ENCODE measurements at regions not wholly inside any gene's neighbourhood (a gene's known extent, or its start where the extent isn't known, plus 50 kb on each side); places are given as distances from the start of the nearest gene placed in this dataset.

DNA sequence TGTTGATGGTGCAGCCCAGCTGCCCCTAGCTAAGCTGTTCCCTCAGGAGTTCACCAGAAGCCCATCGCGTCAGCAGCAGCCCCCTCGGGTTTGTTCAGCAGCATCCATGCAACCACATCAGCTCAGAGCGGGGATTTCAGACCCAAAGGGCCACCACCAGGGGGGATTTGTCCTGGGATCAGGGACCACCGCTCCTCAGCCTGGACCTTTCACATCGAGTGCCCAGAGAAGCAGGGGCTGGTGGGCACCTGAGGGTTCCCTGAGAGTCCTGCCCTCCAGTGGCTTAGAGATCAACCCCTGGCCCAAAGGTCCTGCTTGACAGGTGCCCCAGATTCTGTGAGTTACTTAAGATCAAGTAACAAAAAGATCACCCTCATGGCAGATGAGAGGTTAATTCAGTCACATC lies 65.9 kb upstream of the C14orf180 start:
- H3K27me3 ChIP-seq, result no peaks in the 10 kb centered on the region
- H3K4me3 ChIP-seq, result no peak overlapping the region
- no peaks in the 10 kb centered on the region for H3K9me2 ChIP-seq (replicated peaks; ENCODE audit: insufficient read depth)
- H3K27ac ChIP-seq, result no peak overlapping the region
- no peak for DNase-seq (ENCODE audit: low spot score)
- WGBS (ENCODE audit: low lambda C conversion rate, missing lambda C conversion rate), result 91% methylated on average over 6 of the region's 6 CpGs
- no peaks in the 10 kb centered on the region for H3K79me2 ChIP-seq
- no peaks in the 10 kb centered on the region for H3K36me3 ChIP-seq (replicated peaks; ENCODE audit: insufficient read depth, low read depth)
- no peaks in the 10 kb centered on the region for H3K4me1 ChIP-seq (ENCODE audit: insufficient read depth)
- no peaks in the 10 kb centered on the region for H4K20me1 ChIP-seq (ENCODE audit: insufficient read depth, poor library complexity, severe bottlenecking)
- no peak overlapping the region for H2AFZ ChIP-seq
- no peak for TF ChIP-seq EZH2phosphoT487 (IDR thresholded peaks at IDR 0.05; ENCODE audit: low read depth, severe bottlenecking, unreplicated experiment)
- no peak overlapping the region for H3K4me2 ChIP-seq
- no peaks in the 10 kb centered on the region for H3K9me3 ChIP-seq (ENCODE audit: low read depth)

DNA sequence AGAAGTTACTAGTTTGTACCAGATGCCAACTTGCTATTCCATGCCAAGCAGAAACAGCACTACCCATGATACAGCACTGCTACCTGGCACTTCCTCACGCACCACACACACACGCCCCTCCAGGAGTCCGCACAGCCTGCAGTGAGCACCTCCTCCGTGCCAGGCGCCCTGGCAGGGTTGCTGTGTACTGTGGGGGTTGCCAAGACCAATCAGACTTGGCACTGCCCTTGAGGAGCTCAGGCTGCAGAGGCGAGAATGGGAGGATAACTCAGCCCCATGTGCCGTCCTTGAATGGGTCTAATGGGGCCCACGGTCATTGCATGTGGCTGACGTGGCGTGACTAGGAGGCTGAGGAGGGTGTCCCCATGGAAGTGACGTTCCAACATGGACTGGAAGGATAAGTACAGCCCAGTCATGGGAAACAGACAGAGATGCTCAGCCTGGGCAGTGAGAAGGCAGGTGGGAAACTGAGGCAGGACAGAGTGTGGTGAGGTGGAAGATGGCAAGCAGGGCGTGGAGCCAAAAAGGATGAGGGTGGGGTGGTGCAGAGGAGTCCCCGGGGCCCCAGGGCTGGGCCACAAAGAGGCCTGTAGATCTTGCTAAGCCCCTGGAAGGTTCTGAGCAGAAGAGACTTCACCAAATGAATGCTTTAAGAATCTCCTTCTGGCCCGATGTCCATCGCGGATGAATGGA lies 65.3 kb upstream of the C14orf180 start:
- no peak for DNase-seq (ENCODE audit: low spot score)
- Histone ChIP-seq H3K79me2 (no peaks in the 10 kb centered on the region), H3K9me2 (replicated peaks; ENCODE audit: insufficient read depth) (no peaks in the 10 kb centered on the region), H2AFZ (no peak overlapping the region), H3K9me3 (ENCODE audit: low read depth) (no peaks in the 10 kb centered on the region), H3K27me3 (no peaks in the 10 kb centered on the region), H3K4me1 (ENCODE audit: insufficient read depth) (no peaks in the 10 kb centered on the region), H4K20me1 (ENCODE audit: insufficient read depth, poor library complexity, severe bottlenecking) (no peaks in the 10 kb centered on the region), H3K27ac (no peak overlapping the region), H3K4me3 (no peak overlapping the region), H3K4me2 (no peak overlapping the region), H3K36me3 (replicated peaks; ENCODE audit: insufficient read depth, low read depth) (no peaks in the 10 kb centered on the region)
- TF ChIP-seq EZH2phosphoT487 (IDR thresholded peaks at IDR 0.05; ENCODE audit: low read depth, severe bottlenecking, unreplicated experiment) (no peak), EZH2 (IDR thresholded peaks at IDR 0.05; ENCODE audit: borderline replicate concordance) (no peak)
- TF ChIP-seq, protein P1, sequence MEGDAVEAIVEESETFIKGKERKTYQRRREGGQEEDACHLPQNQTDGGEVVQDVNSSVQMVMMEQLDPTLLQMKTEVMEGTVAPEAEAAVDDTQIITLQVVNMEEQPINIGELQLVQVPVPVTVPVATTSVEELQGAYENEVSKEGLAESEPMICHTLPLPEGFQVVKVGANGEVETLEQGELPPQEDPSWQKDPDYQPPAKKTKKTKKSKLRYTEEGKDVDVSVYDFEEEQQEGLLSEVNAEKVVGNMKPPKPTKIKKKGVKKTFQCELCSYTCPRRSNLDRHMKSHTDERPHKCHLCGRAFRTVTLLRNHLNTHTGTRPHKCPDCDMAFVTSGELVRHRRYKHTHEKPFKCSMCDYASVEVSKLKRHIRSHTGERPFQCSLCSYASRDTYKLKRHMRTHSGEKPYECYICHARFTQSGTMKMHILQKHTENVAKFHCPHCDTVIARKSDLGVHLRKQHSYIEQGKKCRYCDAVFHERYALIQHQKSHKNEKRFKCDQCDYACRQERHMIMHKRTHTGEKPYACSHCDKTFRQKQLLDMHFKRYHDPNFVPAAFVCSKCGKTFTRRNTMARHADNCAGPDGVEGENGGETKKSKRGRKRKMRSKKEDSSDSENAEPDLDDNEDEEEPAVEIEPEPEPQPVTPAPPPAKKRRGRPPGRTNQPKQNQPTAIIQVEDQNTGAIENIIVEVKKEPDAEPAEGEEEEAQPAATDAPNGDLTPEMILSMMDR (IDR thresholded peaks at IDR 0.05; ENCODE audit: poor library complexity), result no peak
- 90% methylated on average over 16 of the region's 16 CpGs for WGBS (ENCODE audit: low lambda C conversion rate, missing lambda C conversion rate)

DNA sequence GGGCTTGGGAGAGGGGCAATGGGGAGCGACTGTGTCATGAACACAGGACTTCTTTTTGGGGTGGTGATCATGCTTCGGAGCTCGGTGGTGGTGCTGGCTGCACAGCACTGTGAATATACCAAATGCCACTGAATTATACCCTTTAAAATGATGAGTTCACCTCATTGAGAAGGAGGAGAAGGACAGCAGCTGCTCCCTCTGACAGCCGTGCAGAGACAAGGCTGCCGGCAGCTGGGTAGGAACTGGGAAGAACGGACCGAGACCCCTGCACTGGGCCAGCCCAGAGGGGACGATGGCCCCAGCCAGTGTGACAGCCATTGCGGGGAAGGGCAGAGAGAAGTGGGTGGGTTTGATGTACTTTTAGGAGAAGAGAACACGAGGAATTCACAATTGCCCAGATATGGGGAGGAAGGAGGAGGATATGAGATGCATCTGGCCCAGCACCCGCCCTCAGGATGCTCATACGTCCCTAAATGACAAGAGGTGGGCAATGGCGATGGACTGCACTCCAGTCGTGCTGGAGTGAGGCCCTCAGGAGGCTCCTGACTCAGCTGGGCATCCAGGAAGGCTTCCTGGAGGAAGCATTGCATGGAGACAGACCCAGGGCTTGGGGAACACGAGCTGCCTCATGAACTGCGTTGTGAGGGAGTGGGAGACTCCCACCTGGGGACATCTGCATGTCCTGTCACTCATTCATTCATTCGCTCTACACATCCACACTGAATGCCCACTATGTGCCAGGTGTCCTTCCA lies 64.3 kb upstream of the C14orf180 start:
- Histone ChIP-seq H2AFZ (no peak overlapping the region), H3K4me1 (ENCODE audit: insufficient read depth) (no peaks in the 10 kb centered on the region), H3K36me3 (replicated peaks; ENCODE audit: insufficient read depth, low read depth) (no peaks in the 10 kb centered on the region), H3K27ac (no peak overlapping the region), H3K79me2 (no peaks in the 10 kb centered on the region), H3K4me2 (no peak overlapping the region), H3K27me3 (no peaks in the 10 kb centered on the region), H3K9me2 (replicated peaks; ENCODE audit: insufficient read depth) (no peaks in the 10 kb centered on the region), H4K20me1 (ENCODE audit: insufficient read depth, poor library complexity, severe bottlenecking) (no peaks in the 10 kb centered on the region), H3K9me3 (ENCODE audit: low read depth) (no peaks in the 10 kb centered on the region), H3K4me3 (no peak overlapping the region)
- TF ChIP-seq EZH2phosphoT487 (IDR thresholded peaks at IDR 0.05; ENCODE audit: low read depth, severe bottlenecking, unreplicated experiment), result no peak
- no peak for TF ChIP-seq EZH2 (IDR thresholded peaks at IDR 0.05; ENCODE audit: borderline replicate concordance)
- TF ChIP-seq, protein P1 (IDR thresholded peaks at IDR 0.05; ENCODE audit: poor library complexity), result no peak
- no peak for DNase-seq (ENCODE audit: low spot score)
- 88% methylated on average over 17 of the region's 17 CpGs for WGBS (ENCODE audit: low lambda C conversion rate, missing lambda C conversion rate)
